Tibial nerve (tissue), 4 donors: ENCODE measurements at regions not wholly inside any gene's neighbourhood (a gene's known extent, or its start where the extent isn't known, plus 50 kb on each side); places are given as distances from the start of the nearest gene placed in this dataset.

Experiments
- EP300 ChIP-seq, 2 donors: sonication (generic); formaldehyde crosslinking; IDR thresholded peaks; one replicate each; pipeline ENCODE4 v1.6.1; 2017; ENCODE audit warnings: antibody characterized with exemption in 2 of 2, mild to moderate bottlenecking in 1 of 2
- POLR2A ChIP-seq, 2 donors: fragments of 450-650 bp; IDR thresholded peaks; one replicate each; pipeline ENCODE4 v1.6.1; 2017; ENCODE audit warnings: antibody characterized with exemption in 2 of 2, mild to moderate bottlenecking in 2 of 2, moderate library complexity in 2 of 2
- TF ChIP-seq, protein P1 (sequence below), 5 experiments: fragments of 200-600 bp in 3 of 5; fragments of 450-650 bp in 2 of 5; sonication (generic) in 3 of 5; IDR thresholded peaks; one replicate each; pipeline ENCODE4 v1.5.1; 2016 to 2019; ENCODE audit warnings: antibody characterized with exemption in 5 of 5, mild to moderate bottlenecking in 3 of 5, moderate library complexity in 2 of 5

DNA sequence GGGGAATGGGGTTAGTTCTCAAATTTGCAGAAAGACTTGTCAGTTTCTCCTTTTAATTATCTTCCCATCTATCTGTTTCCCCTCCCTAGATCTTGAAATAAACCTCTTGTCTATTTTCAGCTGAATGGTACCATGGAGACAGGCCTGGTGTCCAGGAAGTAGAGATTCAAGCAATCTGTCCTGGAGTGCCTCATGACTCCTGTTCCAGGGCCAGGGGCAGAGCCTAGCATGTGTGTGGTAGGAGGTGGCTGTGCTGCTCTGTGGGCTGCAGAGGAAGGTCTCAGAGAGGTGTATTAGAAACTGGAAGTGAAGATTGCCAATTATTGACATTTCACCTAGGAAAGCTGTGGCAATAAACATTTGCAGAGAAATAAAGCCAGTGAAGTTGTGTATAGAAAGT is 175.8 kb upstream of the ATP10B start:
- no peak for TF ChIP-seq EP300 (IDR thresholded peaks at IDR 0.05)
- no peak for TF ChIP-seq POLR2A (IDR thresholded peaks at IDR 0.05)
- TF ChIP-seq, protein P1, sequence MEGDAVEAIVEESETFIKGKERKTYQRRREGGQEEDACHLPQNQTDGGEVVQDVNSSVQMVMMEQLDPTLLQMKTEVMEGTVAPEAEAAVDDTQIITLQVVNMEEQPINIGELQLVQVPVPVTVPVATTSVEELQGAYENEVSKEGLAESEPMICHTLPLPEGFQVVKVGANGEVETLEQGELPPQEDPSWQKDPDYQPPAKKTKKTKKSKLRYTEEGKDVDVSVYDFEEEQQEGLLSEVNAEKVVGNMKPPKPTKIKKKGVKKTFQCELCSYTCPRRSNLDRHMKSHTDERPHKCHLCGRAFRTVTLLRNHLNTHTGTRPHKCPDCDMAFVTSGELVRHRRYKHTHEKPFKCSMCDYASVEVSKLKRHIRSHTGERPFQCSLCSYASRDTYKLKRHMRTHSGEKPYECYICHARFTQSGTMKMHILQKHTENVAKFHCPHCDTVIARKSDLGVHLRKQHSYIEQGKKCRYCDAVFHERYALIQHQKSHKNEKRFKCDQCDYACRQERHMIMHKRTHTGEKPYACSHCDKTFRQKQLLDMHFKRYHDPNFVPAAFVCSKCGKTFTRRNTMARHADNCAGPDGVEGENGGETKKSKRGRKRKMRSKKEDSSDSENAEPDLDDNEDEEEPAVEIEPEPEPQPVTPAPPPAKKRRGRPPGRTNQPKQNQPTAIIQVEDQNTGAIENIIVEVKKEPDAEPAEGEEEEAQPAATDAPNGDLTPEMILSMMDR (IDR thresholded peaks at IDR 0.05), result no peak
